GM12891 (cell line): ENCODE measurements at regions not wholly inside any gene's neighbourhood (a gene's known extent, or its start where the extent isn't known, plus 50 kb on each side); places are given as distances from the start of the nearest gene placed in this dataset.

ENCODE experiments used
- DNase-seq: peaks from one replicate; pipeline ENCODE4 v3.0.0; 2011; ENCODE audit warnings: low spot score; ENCODE audit not compliant: insufficient read length
- FAIRE-seq: peaks from 2 replicates; lab custom pipeline; 2011; peaks lifted over from hg19 to GRCh38; lab: Jason Lieb, UNC
- PAX5 ChIP-seq: IDR thresholded peaks from 2 replicates; pipeline ENCODE4 v1.6.1; 2011; ENCODE audit warnings: low read length, moderate library complexity, mild to moderate bottlenecking; ENCODE audit not compliant: insufficient read depth, severe bottlenecking
- POLR2A ChIP-seq: IDR thresholded peaks from 2 replicates; pipeline ENCODE4 v1.6.1; 2011; ENCODE audit warnings: low read depth, low read length, control low read depth
- POLR2AphosphoS5 ChIP-seq: IDR thresholded peaks from 2 replicates; pipeline ENCODE4 v1.6.1; 2011; ENCODE audit warnings: low read depth, low read length, control low read depth
- POU2F2 ChIP-seq: IDR thresholded peaks from 2 replicates; pipeline ENCODE4 v1.6.1; 2011; ENCODE audit warnings: low read depth, mild to moderate bottlenecking, control low read depth, low read length, moderate library complexity
- SPI1 ChIP-seq: IDR thresholded peaks from 2 replicates; pipeline ENCODE4 v1.6.1; 2011; ENCODE audit warnings: low read depth, low read length, control low read depth
- TAF1 ChIP-seq: IDR thresholded peaks from 2 replicates; pipeline ENCODE4 v1.6.1; 2011; ENCODE audit warnings: low read depth, low read length, control low read depth

- FAIRE-seq (no peak), DNase-seq (no peak)
- TF ChIP-seq POLR2A (no peak), TAF1 (no peak), SPI1 (no peak), PAX5 (no peak), POLR2AphosphoS5 (no peak), POU2F2 (no peak)
Measured at GRCh38 chr14:54230645-54231044, 166.2 kb upstream of the CDKN3 start.

- TF ChIP-seq TAF1, result no peak
- TF ChIP-seq POU2F2, result no peak
- TF ChIP-seq POLR2AphosphoS5, result no peak
- no peak for TF ChIP-seq POLR2A
- no peak for TF ChIP-seq PAX5
- TF ChIP-seq SPI1, result no peak
- DNase-seq (no peak), FAIRE-seq (no peak)
Measured at GRCh38 chr14:54232735-54233134, 164.1 kb upstream of the CDKN3 start.

- FAIRE-seq (no peak), DNase-seq (no peak)
- TF ChIP-seq POU2F2, result no peak
- TF ChIP-seq POLR2AphosphoS5, result no peak
- no peak for TF ChIP-seq SPI1
- TF ChIP-seq TAF1, result no peak
- TF ChIP-seq POLR2A, result no peak
- no peak for TF ChIP-seq PAX5
Measured at GRCh38 chr14:54241517-54241916, 155.3 kb upstream of the CDKN3 start.

GRCh38 chr14:54251356-54251755, 145.5 kb upstream of the CDKN3 start:
- TF ChIP-seq PAX5 (no peak), TAF1 (no peak), POLR2A (no peak), POU2F2 (no peak), POLR2AphosphoS5 (no peak), SPI1 (no peak)
- DNase-seq (no peak), FAIRE-seq (no peak)

- TF ChIP-seq TAF1, result no peak
- TF ChIP-seq POU2F2, result no peak
- DNase-seq (no peak), FAIRE-seq (no peak)
Measured at GRCh38 chr14:54252072-54252730, 144.6 kb upstream of the CDKN3 start.

- DNase-seq (no peak), FAIRE-seq (no peak)
- TF ChIP-seq POLR2A (no peak), SPI1 (no peak), PAX5 (no peak), POLR2AphosphoS5 (no peak), POU2F2 (no peak), TAF1 (no peak)
Measured at GRCh38 chr14:54253195-54253947, 143.4 kb upstream of the CDKN3 start.

- FAIRE-seq (no peak), DNase-seq (no peak)
- no peak for TF ChIP-seq PAX5
- TF ChIP-seq POU2F2, result no peak
- no peak for TF ChIP-seq POLR2A
- TF ChIP-seq SPI1, result no peak
- TF ChIP-seq TAF1, result no peak
- TF ChIP-seq POLR2AphosphoS5, result no peak
Measured at GRCh38 chr14:54256156-54256555, 140.7 kb upstream of the CDKN3 start.

GRCh38 chr14:54257424-54257823, 139.4 kb upstream of the CDKN3 start:
- FAIRE-seq (no peak), DNase-seq (no peak)
- TF ChIP-seq POLR2AphosphoS5, result no peak
- no peak for TF ChIP-seq TAF1
- TF ChIP-seq PAX5, result no peak
- no peak for TF ChIP-seq POU2F2
- no peak for TF ChIP-seq SPI1
- TF ChIP-seq POLR2A, result no peak

- DNase-seq (no peak), FAIRE-seq (no peak)
- TF ChIP-seq PAX5 (no peak), POLR2A (no peak), POU2F2 (no peak), SPI1 (no peak), POLR2AphosphoS5 (no peak), TAF1 (no peak)
Measured at GRCh38 chr14:54258382-54258781, 138.4 kb upstream of the CDKN3 start.
